Cardiac fibroblast (primary cell): ENCODE measurements at regions not wholly inside any gene's neighbourhood (a gene's known extent, or its start where the extent isn't known, plus 50 kb on each side); places are given as distances from the start of the nearest gene placed in this dataset.
"Not testable (repeated sequence)": the region's sequence is repeated elsewhere in the genome, so short reads cannot be mapped to it uniquely, and the experiment has no call there.

Experiments used
- DNase-seq, 2 donors: peaks; one replicate each; pipeline versions ENCODE4 v3.0.0 to v3.0.0-alpha.2; 2010; ENCODE audit warnings: low read depth in 2 of 2
- H3K4me3 ChIP-seq, 2 donors: replicated peaks in 1 of 2; 1 replicate in 1 of 2; 2 replicates in 1 of 2; pipeline ENCODE4 v1.5.1; 2011; ENCODE audit warnings: low read depth in 2 of 2, low read length in 2 of 2, mild to moderate bottlenecking in 2 of 2, moderate library complexity in 1 of 2
- CTCF ChIP-seq: IDR thresholded peaks from one replicate; pipeline ENCODE4 v1.5.1; 2011; ENCODE audit warnings: low read depth, mild to moderate bottlenecking, low read length, inconsistent platforms

- no peak for TF ChIP-seq CTCF
- DNase-seq: no peak
- no peak overlapping the region for H3K4me3 ChIP-seq
These were observed 1415.1 kb downstream of the KCNT2 start for GRCh38 chr1:195193134-195193533.

- no peak for TF ChIP-seq CTCF
- DNase-seq: no peak
- no peak overlapping the region for H3K4me3 ChIP-seq
These were observed 1419.4 kb downstream of the KCNT2 start for GRCh38 chr1:195188821-195189220.

- TF ChIP-seq CTCF: no peak
- H3K4me3 ChIP-seq: no peak overlapping the region
- DNase-seq: no peak
These were observed 1421.7 kb downstream of the KCNT2 start for GRCh38 chr1:195186544-195186943.

- no peak for TF ChIP-seq CTCF
- no peak for DNase-seq
- H3K4me3 ChIP-seq: no peak overlapping the region
These were observed 1422.5 kb downstream of the KCNT2 start for GRCh38 chr1:195185736-195186135.

- H3K4me3 ChIP-seq: no peak overlapping the region
- DNase-seq: no peak
- no peak for TF ChIP-seq CTCF
These were observed 1422.9 kb downstream of the KCNT2 start for GRCh38 chr1:195185321-195185720.

- no peak overlapping the region for H3K4me3 ChIP-seq
- TF ChIP-seq CTCF: no peak
- no peak for DNase-seq
These were observed 1434.5 kb downstream of the KCNT2 start for GRCh38 chr1:195173753-195174152.

- not testable (repeated sequence) for H3K4me3 ChIP-seq, DNase-seq
These were observed 1448.4 kb downstream of the KCNT2 start for GRCh38 chr1:195159795-195160194.

- no peak overlapping the region for H3K4me3 ChIP-seq
- no peak for TF ChIP-seq CTCF
- DNase-seq: no peak
These were observed 1450.1 kb downstream of the KCNT2 start for GRCh38 chr1:195158091-195158490.
